GM12878 (cell line): ENCODE measurements at regions not wholly inside any gene's neighbourhood (a gene's known extent, or its start where the extent isn't known, plus 50 kb on each side); places are given as distances from the start of the nearest gene placed in this dataset.

Source experiments
- ATAC-seq: fragments of 200-7000 bp; cut with Tn5 transposase; 3 replicates; pipeline ENCODE4 v1.9.1; 2020; ENCODE audit warnings: mild to moderate bottlenecking, moderate library complexity
- BruUV-seq: library from RNA; stranded (reverse); fragments of 400-500 nt; replicated peaks from 2 replicates; lab custom pipeline; 2021; lab: Mats Ljungman, UMichigan
- CTCF ChIA-PET: fragments of 300-600 bp; sonication (Branson Sonifier 250); formaldehyde crosslinking; extraction: SDS; loops from one replicate; lab custom pipeline; 2021; ENCODE audit warnings: inconsistent platforms; lab: Yijun Ruan, JAX
- POLR2A ChIA-PET: fragments of 350-600 bp; formaldehyde crosslinking; extraction: SDS; loops from one replicate; lab custom pipeline; 2021; ENCODE audit warnings: inconsistent platforms; lab: Charles Lee
- RAD21 ChIA-PET: fragments of 300-600 bp; sonication (Branson Sonifier 250); formaldehyde crosslinking; loops from one replicate; lab custom pipeline; 2023; ENCODE audit warnings: antibody characterized with exemption; ENCODE audit not compliant: unreplicated experiment; lab: Charles Lee
- SMC1A ChIA-PET: fragments of 300-600 bp; sonication (Branson Sonifier 250); formaldehyde crosslinking; loops from one replicate; lab custom pipeline; 2023; ENCODE audit not compliant: unreplicated experiment, uncharacterized antibody; lab: Charles Lee
- DNase-seq: peaks from one replicate; pipeline ENCODE4 v3.0.0-alpha.2; 2011; ENCODE audit warnings: low read depth, low spot score
- FAIRE-seq: peaks from 3 replicates; lab custom pipeline; 2011; peaks lifted over from hg19 to GRCh38; lab: Jason Lieb, UNC
- H2AFZ ChIP-seq: 2 replicates; pipeline ENCODE4 v1.6.0; 2011; ENCODE audit warnings: low read depth, low read length, control low read depth; ENCODE audit not compliant: control insufficient read depth
- H3K27ac ChIP-seq: 2 replicates; pipeline ENCODE4 v1.5.1; 2011; ENCODE audit warnings: control low read depth; ENCODE audit not compliant: control insufficient read depth, insufficient read depth
- H3K27me3 ChIP-seq, 2 experiments: replicated peaks in 1 of 2; 2 replicates each; pipeline versions ENCODE4 v1.6.0 to v1.6.1; 2011; ENCODE audit warnings: low read length in 1 of 2; ENCODE audit not compliant: control insufficient read depth in 2 of 2, insufficient read depth in 2 of 2
- H3K36me3 ChIP-seq, 2 experiments: 2 replicates each; pipeline ENCODE4 v1.5.1; 2011; ENCODE audit warnings: low read length in 1 of 2; ENCODE audit not compliant: control insufficient read depth in 2 of 2, insufficient read depth in 2 of 2
- H3K4me1 ChIP-seq: 2 replicates; pipeline ENCODE4 v1.6.1; 2011; ENCODE audit warnings: mild to moderate bottlenecking, low read length, moderate library complexity, mixed read lengths; ENCODE audit not compliant: control insufficient read depth, insufficient read depth
- H3K4me2 ChIP-seq: 2 replicates; pipeline ENCODE4 v1.6.0; 2011; ENCODE audit warnings: control low read depth; ENCODE audit not compliant: control insufficient read depth, insufficient read depth
- H3K4me3 ChIP-seq: fragments of 200-600 bp; sonication (generic); 2 replicates; pipeline ENCODE4 v1.5.1; 2016
- H3K79me2 ChIP-seq: 2 replicates; pipeline ENCODE4 v1.6.0; 2011; ENCODE audit warnings: low read length; ENCODE audit not compliant: control insufficient read depth, insufficient read depth
- H3K9ac ChIP-seq: 2 replicates; pipeline ENCODE4 v1.8.0; 2011; ENCODE audit warnings: low read length, control low read depth, mixed read lengths; ENCODE audit not compliant: control insufficient read depth, insufficient read depth
- H3K9me3 ChIP-seq: replicated peaks from 3 replicates; pipeline ENCODE4 v1.5.1; 2011; ENCODE audit warnings: mild to moderate bottlenecking, low read length; ENCODE audit not compliant: control insufficient read depth, insufficient read depth
- H4K20me1 ChIP-seq: 2 replicates; pipeline ENCODE4 v1.6.0; 2011; ENCODE audit not compliant: control insufficient read depth, insufficient read depth
- BCL11A ChIP-seq: IDR thresholded peaks from 2 replicates; pipeline ENCODE4 v1.6.1; 2011; ENCODE audit warnings: low read depth, low read length
- CHD1 ChIP-seq: IDR thresholded peaks from 2 replicates; pipeline ENCODE4 v1.6.1; 2012; ENCODE audit warnings: low read depth, low read length, improper control_type of control experiment
- CHD2 ChIP-seq: IDR thresholded peaks from 2 replicates; pipeline ENCODE4 v1.6.1; 2011; ENCODE audit warnings: low read depth, low read length, improper control_type of control experiment, borderline replicate concordance
- EP300 ChIP-seq, 2 experiments: fragments of 150-350 bp in 1 of 2; IDR thresholded peaks; 2 replicates each; pipeline ENCODE4 v1.6.1; 2011 to 2012; ENCODE audit warnings: low read depth in 2 of 2, low read length in 2 of 2, borderline replicate concordance in 1 of 2, improper control_type of control experiment in 1 of 2, inconsistent platforms in 1 of 2; ENCODE audit not compliant: control insufficient read depth in 1 of 2
- ETV6 ChIP-seq, 2 experiments: fragments of 450-650 bp in 1 of 2; IDR thresholded peaks in 1 of 2; conservative IDR thresholded peaks in 1 of 2; 2 replicates each; pipeline ENCODE4 v1.6.1; 2014; ENCODE audit warnings: antibody characterized with exemption in 1 of 2, borderline replicate concordance in 1 of 2, low read depth in 1 of 2, mild to moderate bottlenecking in 1 of 2, moderate library complexity in 1 of 2
- EZH2 ChIP-seq: IDR thresholded peaks from 2 replicates; pipeline ENCODE4 v1.6.1; 2012; ENCODE audit warnings: low read depth, mild to moderate bottlenecking, control low read depth, inconsistent platforms, low read length, borderline replicate concordance; ENCODE audit not compliant: control insufficient read depth
- MLLT1 ChIP-seq: fragments of 450-650 bp; IDR thresholded peaks from 2 replicates; pipeline ENCODE4 v1.6.1; 2016; ENCODE audit warnings: mild to moderate bottlenecking
- NR2C1 ChIP-seq: fragments of 450-650 bp; IDR thresholded peaks from 2 replicates; pipeline ENCODE4 v1.6.1; 2017; ENCODE audit warnings: antibody characterized with exemption, mild to moderate bottlenecking, moderate library complexity
- NR2C2 ChIP-seq: IDR thresholded peaks from 2 replicates; pipeline ENCODE4 v1.6.1; 2011; ENCODE audit warnings: borderline replicate concordance, low read depth; ENCODE audit not compliant: control insufficient read depth, insufficient read length
- POLR2AphosphoS2 ChIP-seq: IDR thresholded peaks from 2 replicates; pipeline ENCODE4 v1.6.1; 2011; ENCODE audit warnings: low read depth, mild to moderate bottlenecking, low read length, improper control_type of control experiment, moderate library complexity
- SMAD5 ChIP-seq: IDR thresholded peaks from 2 replicates; pipeline ENCODE4 v1.6.1; 2016; ENCODE audit warnings: antibody characterized with exemption, low read depth
- YY1 ChIP-seq: IDR thresholded peaks from 2 replicates; pipeline ENCODE4 v1.6.1; 2011; ENCODE audit warnings: low read depth, mild to moderate bottlenecking, low read length
- WGBS: methylation state at CpG from one replicate; pipeline ENCODE4 v1.1.6; 2016; ENCODE audit warnings: low lambda C conversion rate; ENCODE audit not compliant: insufficient replicate concordance, insufficient coverage; ENCODE audit errors: missing lambda C conversion rate; 5-methylcytosine and 5-hydroxymethylcytosine counted together
- in situ Hi-C: fragments of 300-500 bp; cut with MboI; formaldehyde crosslinking; loops from 9 replicates; pipeline ENCODE4 v1.14.3; 2018; ENCODE audit warnings: mixed read lengths
- intact Hi-C: fragments of 100-400 bp; cut with micrococcal nuclease; formaldehyde crosslinking; loops from one replicate; pipeline ENCODE4 v1.14.2; 2022; ENCODE audit not compliant: unreplicated experiment
- TF ChIP-seq, protein P1 (sequence below): fragments of 450-650 bp; formaldehyde crosslinking; IDR thresholded peaks from 2 replicates; pipeline ENCODE4 v1.4.0; 2020; ENCODE audit warnings: mild to moderate bottlenecking, moderate library complexity
- TF ChIP-seq, protein P2 (sequence below): IDR thresholded peaks from 2 replicates; pipeline ENCODE4 v1.6.1; 2011; ENCODE audit warnings: mild to moderate bottlenecking, low read depth, low read length, moderate library complexity; ENCODE audit not compliant: insufficient replicate concordance

DNA sequence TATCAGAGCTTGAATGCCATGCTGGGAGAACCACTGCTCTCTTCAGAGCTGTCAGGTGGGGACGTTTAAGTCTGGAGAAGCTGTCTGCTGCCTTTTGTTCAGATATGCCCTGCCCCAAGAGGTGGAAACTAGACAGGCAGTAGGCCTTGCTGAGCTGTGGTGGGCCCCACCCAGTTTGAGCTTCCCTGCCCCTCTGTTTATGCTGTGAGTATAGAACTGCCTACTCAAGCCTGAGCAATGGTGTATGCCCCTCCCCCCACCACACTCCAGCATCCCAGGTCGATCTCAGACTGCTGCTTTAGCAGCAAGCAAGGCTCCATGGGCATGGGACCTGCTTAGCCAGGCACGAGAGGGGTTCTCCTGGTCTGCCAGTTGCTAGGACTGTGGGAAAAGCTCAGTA is 362.3 kb downstream of the FAM170A start:
- Histone ChIP-seq H2AFZ (no peak overlapping the region), H4K20me1 (no peaks in the 10 kb centered on the region), H3K9me3 (no peaks in the 10 kb centered on the region), H3K4me2 (no peak overlapping the region), H3K4me3 (no peak overlapping the region), H3K27me3 (no peaks in the 10 kb centered on the region), H3K79me2 (no peaks in the 10 kb centered on the region), H3K36me3 (no peaks in the 10 kb centered on the region), H3K4me1 (no peaks in the 10 kb centered on the region), H3K9ac (no peak overlapping the region)
- DNase-seq, result no peak
- ChIA-PET RAD21 (no interaction called here), CTCF (no interaction called here), POLR2A (no interaction called here), SMC1A (no interaction called here)
- intact Hi-C loops (no loop called here), in situ Hi-C loops (no loop called here)
- WGBS, result 5% methylated on average over 3 of the region's 3 CpGs
- BruUV-seq, result no TSS peak
- no peak for ATAC-seq
- no peak for TF ChIP-seq SMAD5
- no peak for TF ChIP-seq POLR2AphosphoS2
- TF ChIP-seq EZH2, result no peak
- no peak for TF ChIP-seq NR2C1
- no peak for TF ChIP-seq BCL11A
- no peak for TF ChIP-seq CHD1
- TF ChIP-seq, protein P1, sequence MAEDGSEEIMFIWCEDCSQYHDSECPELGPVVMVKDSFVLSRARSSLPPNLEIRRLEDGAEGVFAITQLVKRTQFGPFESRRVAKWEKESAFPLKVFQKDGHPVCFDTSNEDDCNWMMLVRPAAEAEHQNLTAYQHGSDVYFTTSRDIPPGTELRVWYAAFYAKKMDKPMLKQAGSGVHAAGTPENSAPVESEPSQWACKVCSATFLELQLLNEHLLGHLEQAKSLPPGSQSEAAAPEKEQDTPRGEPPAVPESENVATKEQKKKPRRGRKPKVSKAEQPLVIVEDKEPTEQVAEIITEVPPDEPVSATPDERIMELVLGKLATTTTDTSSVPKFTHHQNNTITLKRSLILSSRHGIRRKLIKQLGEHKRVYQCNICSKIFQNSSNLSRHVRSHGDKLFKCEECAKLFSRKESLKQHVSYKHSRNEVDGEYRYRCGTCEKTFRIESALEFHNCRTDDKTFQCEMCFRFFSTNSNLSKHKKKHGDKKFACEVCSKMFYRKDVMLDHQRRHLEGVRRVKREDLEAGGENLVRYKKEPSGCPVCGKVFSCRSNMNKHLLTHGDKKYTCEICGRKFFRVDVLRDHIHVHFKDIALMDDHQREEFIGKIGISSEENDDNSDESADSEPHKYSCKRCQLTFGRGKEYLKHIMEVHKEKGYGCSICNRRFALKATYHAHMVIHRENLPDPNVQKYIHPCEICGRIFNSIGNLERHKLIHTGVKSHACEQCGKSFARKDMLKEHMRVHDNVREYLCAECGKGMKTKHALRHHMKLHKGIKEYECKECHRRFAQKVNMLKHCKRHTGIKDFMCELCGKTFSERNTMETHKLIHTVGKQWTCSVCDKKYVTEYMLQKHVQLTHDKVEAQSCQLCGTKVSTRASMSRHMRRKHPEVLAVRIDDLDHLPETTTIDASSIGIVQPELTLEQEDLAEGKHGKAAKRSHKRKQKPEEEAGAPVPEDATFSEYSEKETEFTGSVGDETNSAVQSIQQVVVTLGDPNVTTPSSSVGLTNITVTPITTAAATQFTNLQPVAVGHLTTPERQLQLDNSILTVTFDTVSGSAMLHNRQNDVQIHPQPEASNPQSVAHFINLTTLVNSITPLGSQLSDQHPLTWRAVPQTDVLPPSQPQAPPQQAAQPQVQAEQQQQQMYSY (CRISPR knock-in tag), result no peak
- TF ChIP-seq NR2C2, result no peak
- TF ChIP-seq MLLT1, result no peak
- no peak for TF ChIP-seq CHD2
- no peak for TF ChIP-seq EP300 (IDR thresholded peaks at IDR 0.05; ENCODE audit: borderline replicate concordance in 1 of 2, control insufficient read depth in 1 of 2, low read depth in 2 of 2, low read length in 2 of 2)
- TF ChIP-seq ETV6 (conservative IDR thresholded peaks at IDR 0.05 in 1 of 2, IDR thresholded peaks at IDR 0.05 in 1 of 2; ENCODE audit: borderline replicate concordance in 1 of 2, low read depth in 1 of 2), result no peak
- no peak for TF ChIP-seq YY1
- TF ChIP-seq, protein P2, sequence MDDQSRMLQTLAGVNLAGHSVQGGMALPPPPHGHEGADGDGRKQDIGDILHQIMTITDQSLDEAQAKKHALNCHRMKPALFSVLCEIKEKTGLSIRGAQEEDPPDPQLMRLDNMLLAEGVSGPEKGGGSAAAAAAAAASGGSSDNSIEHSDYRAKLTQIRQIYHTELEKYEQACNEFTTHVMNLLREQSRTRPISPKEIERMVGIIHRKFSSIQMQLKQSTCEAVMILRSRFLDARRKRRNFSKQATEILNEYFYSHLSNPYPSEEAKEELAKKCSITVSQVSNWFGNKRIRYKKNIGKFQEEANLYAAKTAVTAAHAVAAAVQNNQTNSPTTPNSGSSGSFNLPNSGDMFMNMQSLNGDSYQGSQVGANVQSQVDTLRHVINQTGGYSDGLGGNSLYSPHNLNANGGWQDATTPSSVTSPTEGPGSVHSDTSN, result no peak
- TF ChIP-seq, all 136 proteins: peak for 0
- no peak for FAIRE-seq
- no peak overlapping the region for H3K27ac ChIP-seq
